Lower leg skin (tissue), 4 donors: ENCODE measurements at regions not wholly inside any gene's neighbourhood (a gene's known extent, or its start where the extent isn't known, plus 50 kb on each side); places are given as distances from the start of the nearest gene placed in this dataset.

ENCODE experiments used
- DNase-seq, 2 donors: peaks; one replicate each; pipeline ENCODE4 v3.0.0-alpha.2; 2019; ENCODE audit warnings: low spot score in 2 of 2
- H3K4me3 ChIP-seq: fragments of 200-600 bp; sonication (generic); 2 replicates; pipeline ENCODE4 v1.5.1; 2017; ENCODE audit warnings: mild to moderate bottlenecking, low read depth; ENCODE audit not compliant: poor library complexity, severe bottlenecking
- CTCF ChIP-seq, 3 donors: fragments of 450-650 bp; IDR thresholded peaks; one replicate each; pipeline ENCODE4 v1.5.1; 2016; ENCODE audit warnings: antibody characterized with exemption in 3 of 3, mild to moderate bottlenecking in 3 of 3, moderate library complexity in 2 of 3
- POLR2A ChIP-seq, 2 donors: fragments of 450-650 bp; IDR thresholded peaks; one replicate each; pipeline ENCODE4 v1.6.1; 2016 to 2017; ENCODE audit warnings: antibody characterized with exemption in 2 of 2, mild to moderate bottlenecking in 1 of 2, moderate library complexity in 1 of 2
- WGBS, 2 donors: methylation state at CpG; one replicate each; pipeline ENCODE4 v1.1.5; 2018; 5-methylcytosine and 5-hydroxymethylcytosine counted together
- intact Hi-C: fragments of 100-400 bp; cut with DNase I; formaldehyde crosslinking; loops from one replicate; pipeline ENCODE4 v1.15.0; 2023; ENCODE audit warnings: low total_unique reads

GRCh38 chr4:84028340-84028739, 470.8 kb downstream of the NKX6-1 start:
- 68 to 73% methylated on average over 2 of the region's 2 CpGs for WGBS, 2 donors
- no peak for DNase-seq
- intact Hi-C loops = no loop called here
- no peak overlapping the region for H3K4me3 ChIP-seq
- no peak for TF ChIP-seq CTCF (IDR thresholded peaks at IDR 0.05)
- no peak for TF ChIP-seq POLR2A (IDR thresholded peaks at IDR 0.05)

- H3K4me3 ChIP-seq = no peak overlapping the region
- intact Hi-C loops = no loop called here
- no peak for DNase-seq
- 56 to 65% methylated on average over 2 of the region's 2 CpGs for WGBS, 2 donors
- TF ChIP-seq CTCF (IDR thresholded peaks at IDR 0.05) (no peak), POLR2A (IDR thresholded peaks at IDR 0.05) (no peak)
These were observed 474.7 kb downstream of the NKX6-1 start for GRCh38 chr4:84024405-84024804.

GRCh38 chr4:84022564-84022963, 476.5 kb downstream of the NKX6-1 start:
- TF ChIP-seq CTCF (IDR thresholded peaks at IDR 0.05) = no peak
- TF ChIP-seq POLR2A (IDR thresholded peaks at IDR 0.05) = no peak
- DNase-seq = no peak
- WGBS, 2 donors = 75 to 79% methylated on average over 5 of the region's 5 CpGs
- no peak overlapping the region for H3K4me3 ChIP-seq
- intact Hi-C loops = no loop called here

- DNase-seq = no peak
- intact Hi-C loops = no loop called here
- 81 to 82% methylated on average over 2 of the region's 2 CpGs for WGBS, 2 donors
- H3K4me3 ChIP-seq = no peak overlapping the region
- TF ChIP-seq POLR2A (IDR thresholded peaks at IDR 0.05) (no peak), CTCF (IDR thresholded peaks at IDR 0.05) (no peak)
These were observed 479.5 kb downstream of the NKX6-1 start for GRCh38 chr4:84019626-84020025.

GRCh38 chr4:84003046-84003445, 467.1 kb downstream of the GPAT3 start:
- no peak for TF ChIP-seq CTCF (IDR thresholded peaks at IDR 0.05)
- TF ChIP-seq POLR2A (IDR thresholded peaks at IDR 0.05) = no peak
- H3K4me3 ChIP-seq = no peak overlapping the region
- DNase-seq = no peak
- intact Hi-C loops = no loop called here
- WGBS, 2 donors = 78 to 82% methylated on average over 2 of the region's 2 CpGs

- no peak for TF ChIP-seq CTCF (IDR thresholded peaks at IDR 0.05)
- TF ChIP-seq POLR2A (IDR thresholded peaks at IDR 0.05) = no peak
- intact Hi-C loops = no loop called here
- WGBS, 2 donors = 89 to 91% methylated on average over 2 of the region's 2 CpGs
- H3K4me3 ChIP-seq = no peak overlapping the region
- no peak for DNase-seq
These were observed 466.1 kb downstream of the GPAT3 start for GRCh38 chr4:84001876-84002569.
